CD4-positive, alpha-beta T cell (primary cell): ENCODE measurements at regions not wholly inside any gene's neighbourhood (a gene's known extent, or its start where the extent isn't known, plus 50 kb on each side); places are given as distances from the start of the nearest gene placed in this dataset.

Experiments
- ATAC-seq: fragments of 200-7000 bp; cut with Tn5 transposase; one replicate; pipeline ENCODE4 v1.10.0; 2022; ENCODE audit warnings: mild to moderate bottlenecking; ENCODE audit not compliant: poor library complexity
- CTCF ChIA-PET: fragments of 350-600 bp; sonication (Branson Sonifier 250); formaldehyde crosslinking; loops from one replicate; lab custom pipeline; 2021; ENCODE audit warnings: antibody characterized with exemption, inconsistent platforms; lab: Charles Lee
- POLR2A ChIA-PET: fragments of 350-600 bp; sonication (Branson Sonifier 250); formaldehyde crosslinking; loops from one replicate; lab custom pipeline; 2021; ENCODE audit warnings: antibody characterized with exemption, inconsistent platforms; lab: Charles Lee
- DNase-seq, 14 experiments: peaks; one replicate each; pipeline ENCODE4 v3.0.0-alpha.2; 2013 to 2020; ENCODE audit warnings: mixed read lengths in 2 of 14
- H3K27ac ChIP-seq, 2 donors: one replicate each; pipeline versions ENCODE4 v1.5.1 to v1.7.0; 2013; ENCODE audit warnings: low read length in 2 of 2, low read depth in 1 of 2, mild to moderate bottlenecking in 1 of 2
- H3K27me3 ChIP-seq, 2 experiments: 1 replicate in 1 of 2; 2 replicates in 1 of 2; pipeline versions ENCODE4 v1.6.1 to v1.7.0; 2013; ENCODE audit warnings: low read length in 2 of 2, control low read depth in 1 of 2, mild to moderate bottlenecking in 1 of 2, moderate library complexity in 1 of 2; ENCODE audit not compliant: insufficient read depth in 2 of 2, control insufficient read depth in 1 of 2
- H3K36me3 ChIP-seq: one replicate; pipeline ENCODE4 v1.6.1; 2013; ENCODE audit warnings: low read length, control low read depth; ENCODE audit not compliant: insufficient read depth
- H3K4me1 ChIP-seq: one replicate; pipeline ENCODE4 v1.6.1; 2013; ENCODE audit warnings: low read length, control low read depth; ENCODE audit not compliant: insufficient read depth
- H3K4me3 ChIP-seq: one replicate; pipeline ENCODE4 v1.5.1; 2013; ENCODE audit warnings: mild to moderate bottlenecking, low read length, moderate library complexity
- H3K9me3 ChIP-seq, 2 experiments: 1 replicate in 1 of 2; 2 replicates in 1 of 2; pipeline versions ENCODE4 v1.6.1 to v1.7.0; 2013; ENCODE audit warnings: low read length in 2 of 2, mild to moderate bottlenecking in 2 of 2, control low read depth in 1 of 2, moderate library complexity in 1 of 2; ENCODE audit not compliant: control insufficient read depth in 1 of 2, insufficient read depth in 1 of 2
- H3K27ac Mint-ChIP-seq: one replicate; pipeline ENCODE4 v1.8.0; 2020; ENCODE audit warnings: mixed read lengths
- H3K27me3 Mint-ChIP-seq: one replicate; pipeline ENCODE4 v1.8.0; 2021; ENCODE audit warnings: mixed read lengths
- H3K36me3 Mint-ChIP-seq: one replicate; pipeline ENCODE4 v1.8.0; 2021; ENCODE audit warnings: low read depth, mixed read lengths
- H3K4me1 Mint-ChIP-seq: one replicate; pipeline ENCODE4 v1.8.0; 2021; ENCODE audit warnings: low read depth, mixed read lengths
- H3K4me3 Mint-ChIP-seq: one replicate; pipeline ENCODE4 v1.8.0; 2020; ENCODE audit warnings: mild to moderate bottlenecking, mixed read lengths
- H3K9me3 Mint-ChIP-seq: one replicate; pipeline ENCODE4 v1.8.0; 2020; ENCODE audit warnings: mixed read lengths
- CTCF ChIP-seq: fragments of 200-600 bp; IDR thresholded peaks from one replicate; pipeline ENCODE4 v1.8.0; 2022; ENCODE audit warnings: antibody characterized with exemption, mild to moderate bottlenecking
- intact Hi-C, 2 experiments: fragments of 100-400 bp; cut with DNase I in 1 of 2; cut with micrococcal nuclease in 1 of 2; formaldehyde crosslinking; loops; one replicate each; pipeline versions ENCODE4 v1.15.1 to v1.9.0; 2023 to 2025; cut with DNase I, micrococcal nuclease

- intact Hi-C loops = loop anchor here in 1 of 2 experiments (2.0 to 5.0 kb wide), 2 partner anchors 150 to 252 kb away; no protein-coding TSS in a partner anchor
- CTCF ChIA-PET = no interaction called here
- ATAC-seq (no peak), DNase-seq (no peak)
- Histone ChIP-seq H3K27ac (no peak overlapping the region), H3K27me3 (no peaks in the 10 kb centered on the region), H3K36me3 (no peaks in the 10 kb centered on the region), H3K9me3 (peaks cover 4 to 6% of the 10 kb centered on the region in 2 experiments), H3K4me1 (no peaks in the 10 kb centered on the region), H3K4me3 (no peak overlapping the region)
- no peak for TF ChIP-seq CTCF
- Mint-ChIP-seq H3K27ac (no peak overlapping the region), H3K4me1 (no peaks in the 10 kb centered on the region), H3K27me3 (peaks cover under 1% of the 10 kb centered on the region), H3K4me3 (no peak overlapping the region), H3K36me3 (no peaks in the 10 kb centered on the region), H3K9me3 (no peaks in the 10 kb centered on the region)
- POLR2A ChIA-PET = no interaction called here
Observed at GRCh38 chr7:106795084-106795876, 69.8 kb upstream of the PIK3CG start.

GRCh38 chr7:106795877-106796231 lies 69.2 kb upstream of the PIK3CG start:
- DNase-seq (no peak), ATAC-seq (no peak)
- Histone ChIP-seq H3K36me3 (no peaks in the 10 kb centered on the region), H3K27me3 (no peaks in the 10 kb centered on the region), H3K4me3 (no peak overlapping the region), H3K27ac (no peak overlapping the region), H3K4me1 (no peaks in the 10 kb centered on the region), H3K9me3 (peaks cover 4 to 6% of the 10 kb centered on the region in 2 experiments)
- no peak overlapping the region for H3K27ac Mint-ChIP-seq
- intact Hi-C loops = loop anchor here in 1 of 2 experiments (1.0 to 5.0 kb wide), 3 partner anchors 68 to 251 kb away; no protein-coding TSS in a partner anchor
- TF ChIP-seq CTCF = no peak
- no peak overlapping the region for H3K4me3 Mint-ChIP-seq
- no peaks in the 10 kb centered on the region for H3K9me3 Mint-ChIP-seq
- no peaks in the 10 kb centered on the region for H3K4me1 Mint-ChIP-seq
- H3K27me3 Mint-ChIP-seq = peaks cover 4% of the 10 kb centered on the region
- POLR2A ChIA-PET = no interaction called here
- CTCF ChIA-PET = interaction anchor here (0.6 kb wide), 1 partner anchor 330 kb away, joined by 3 read pairs; no protein-coding TSS in a partner anchor
- no peaks in the 10 kb centered on the region for H3K36me3 Mint-ChIP-seq

GRCh38 chr7:106797937-106798336 lies 67.1 kb upstream of the PIK3CG start:
- Mint-ChIP-seq H3K27me3 (peaks cover 10% of the 10 kb centered on the region), H3K36me3 (no peaks in the 10 kb centered on the region), H3K4me3 (no peak overlapping the region), H3K4me1 (no peaks in the 10 kb centered on the region), H3K9me3 (no peaks in the 10 kb centered on the region), H3K27ac (no peak overlapping the region)
- CTCF ChIA-PET = no interaction called here
- POLR2A ChIA-PET = no interaction called here
- Histone ChIP-seq H3K27me3 (no peaks in the 10 kb centered on the region), H3K27ac (no peak overlapping the region), H3K9me3 (peaks cover 4 to 6% of the 10 kb centered on the region in 2 experiments), H3K36me3 (no peaks in the 10 kb centered on the region), H3K4me1 (no peaks in the 10 kb centered on the region), H3K4me3 (no peak overlapping the region)
- no peak for TF ChIP-seq CTCF
- intact Hi-C loops = loop anchor here in 1 of 2 experiments (5.0 kb wide), 1 partner anchor 249 kb away; no protein-coding TSS in a partner anchor
- no peak for ATAC-seq
- no peak for DNase-seq
